Fibroblast of lung (primary cell): ENCODE measurements at regions not wholly inside any gene's neighbourhood (a gene's known extent, or its start where the extent isn't known, plus 50 kb on each side); places are given as distances from the start of the nearest gene placed in this dataset.

Source experiments
- DNase-seq, 2 donors: peaks; one replicate each; pipeline versions ENCODE4 v3.0.0 to v3.0.0-alpha.2; 2010; ENCODE audit warnings: low read depth in 2 of 2
- H2AFZ ChIP-seq: 2 replicates; pipeline ENCODE4 v1.5.1; 2012; ENCODE audit warnings: low read length, control low read depth, inconsistent platforms
- H3K27ac ChIP-seq: 2 replicates; pipeline ENCODE4 v1.5.1; 2011; ENCODE audit warnings: low read length, control low read depth; ENCODE audit not compliant: insufficient read depth
- H3K27me3 ChIP-seq: 2 replicates; pipeline ENCODE4 v1.5.1; 2011; ENCODE audit warnings: mild to moderate bottlenecking, low read length; ENCODE audit not compliant: control insufficient read depth, insufficient read depth
- H3K36me3 ChIP-seq: 2 replicates; pipeline ENCODE4 v1.5.1; 2011; ENCODE audit warnings: low read length; ENCODE audit not compliant: control insufficient read depth, insufficient read depth
- H3K4me1 ChIP-seq: 2 replicates; pipeline ENCODE4 v1.5.1; 2011; ENCODE audit warnings: low read length; ENCODE audit not compliant: control insufficient read depth, insufficient read depth; ENCODE audit errors: extremely low read depth
- H3K4me2 ChIP-seq: 2 replicates; pipeline ENCODE4 v1.5.1; 2011; ENCODE audit warnings: low read length, control low read depth; ENCODE audit not compliant: insufficient read depth; ENCODE audit errors: extremely low read depth
- H3K4me3 ChIP-seq, 4 experiments: fragments of 200-600 bp in 1 of 4; sonication (generic) in 1 of 4; replicated peaks in 1 of 4; 2 replicates each; pipeline ENCODE4 v1.5.1; 2011 to 2016; ENCODE audit warnings: low read length in 4 of 4, low read depth in 3 of 4, mild to moderate bottlenecking in 3 of 4, control low read depth in 2 of 4, inconsistent platforms in 1 of 4, mixed read lengths in 1 of 4; ENCODE audit not compliant: insufficient read depth in 1 of 4; ENCODE audit errors: control extremely low read depth in 1 of 4
- H3K79me2 ChIP-seq: 2 replicates; pipeline ENCODE4 v1.5.1; 2012; ENCODE audit warnings: mild to moderate bottlenecking, low read length, inconsistent platforms; ENCODE audit not compliant: control insufficient read depth, insufficient read depth
- H3K9ac ChIP-seq: 2 replicates; pipeline ENCODE4 v1.5.1; 2011; ENCODE audit warnings: mild to moderate bottlenecking, low read length, control low read depth; ENCODE audit not compliant: insufficient read depth
- H3K9me3 ChIP-seq: 2 replicates; pipeline ENCODE4 v1.5.1; 2012; ENCODE audit warnings: low read depth, low read length; ENCODE audit not compliant: control insufficient read depth, insufficient read depth
- H4K20me1 ChIP-seq: 2 replicates; pipeline ENCODE4 v1.5.1; 2011; ENCODE audit warnings: low read length; ENCODE audit not compliant: control insufficient read depth, insufficient read depth; ENCODE audit errors: extremely low read depth
- EZH2 ChIP-seq: IDR thresholded peaks from 2 replicates; pipeline ENCODE4 v1.5.1; 2012; ENCODE audit warnings: low read length, control low read depth, mild to moderate bottlenecking; ENCODE audit errors: missing control alignments
- TF ChIP-seq, protein P1 (sequence below), 2 donors: IDR thresholded peaks in 1 of 2; conservative IDR thresholded peaks in 1 of 2; 1 replicate in 1 of 2; 2 replicates in 1 of 2; pipeline ENCODE4 v1.5.1; 2011 to 2012; ENCODE audit warnings: low read length in 2 of 2, control low read depth in 1 of 2, inconsistent platforms in 1 of 2, low read depth in 1 of 2, mild to moderate bottlenecking in 1 of 2

DNA sequence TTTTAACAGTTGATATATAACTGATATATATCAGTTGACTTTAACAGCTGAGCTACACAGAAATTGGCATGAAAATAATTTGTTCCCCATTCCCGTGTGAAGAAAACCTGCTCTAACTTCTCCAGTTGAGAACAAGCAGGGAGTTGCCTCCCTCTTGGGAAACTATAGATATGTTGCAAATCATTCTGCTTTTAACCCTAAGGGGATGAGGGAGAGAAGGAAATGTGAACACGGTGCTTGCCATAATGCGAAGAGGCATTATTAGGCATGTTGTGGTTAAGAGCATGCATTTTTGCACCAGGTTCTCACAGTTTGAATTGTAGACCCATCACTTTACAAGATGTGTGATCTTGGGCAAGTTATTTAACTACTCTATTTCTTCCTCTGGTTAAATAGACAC, 453.7 kb downstream of the TENT5A start:
- no peak overlapping the region for H3K9ac ChIP-seq
- H4K20me1 ChIP-seq, result no peaks in the 10 kb centered on the region
- no peak overlapping the region for H3K4me2 ChIP-seq
- no peak for DNase-seq
- H3K9me3 ChIP-seq, result no peaks in the 10 kb centered on the region
- H3K4me3 ChIP-seq, result no peak overlapping the region
- H3K36me3 ChIP-seq, result no peaks in the 10 kb centered on the region
- H3K27me3 ChIP-seq, result no peaks in the 10 kb centered on the region
- no peaks in the 10 kb centered on the region for H3K79me2 ChIP-seq
- no peak for TF ChIP-seq EZH2
- TF ChIP-seq, protein P1, sequence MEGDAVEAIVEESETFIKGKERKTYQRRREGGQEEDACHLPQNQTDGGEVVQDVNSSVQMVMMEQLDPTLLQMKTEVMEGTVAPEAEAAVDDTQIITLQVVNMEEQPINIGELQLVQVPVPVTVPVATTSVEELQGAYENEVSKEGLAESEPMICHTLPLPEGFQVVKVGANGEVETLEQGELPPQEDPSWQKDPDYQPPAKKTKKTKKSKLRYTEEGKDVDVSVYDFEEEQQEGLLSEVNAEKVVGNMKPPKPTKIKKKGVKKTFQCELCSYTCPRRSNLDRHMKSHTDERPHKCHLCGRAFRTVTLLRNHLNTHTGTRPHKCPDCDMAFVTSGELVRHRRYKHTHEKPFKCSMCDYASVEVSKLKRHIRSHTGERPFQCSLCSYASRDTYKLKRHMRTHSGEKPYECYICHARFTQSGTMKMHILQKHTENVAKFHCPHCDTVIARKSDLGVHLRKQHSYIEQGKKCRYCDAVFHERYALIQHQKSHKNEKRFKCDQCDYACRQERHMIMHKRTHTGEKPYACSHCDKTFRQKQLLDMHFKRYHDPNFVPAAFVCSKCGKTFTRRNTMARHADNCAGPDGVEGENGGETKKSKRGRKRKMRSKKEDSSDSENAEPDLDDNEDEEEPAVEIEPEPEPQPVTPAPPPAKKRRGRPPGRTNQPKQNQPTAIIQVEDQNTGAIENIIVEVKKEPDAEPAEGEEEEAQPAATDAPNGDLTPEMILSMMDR (conservative IDR thresholded peaks at IDR 0.05 in 1 of 2, IDR thresholded peaks at IDR 0.05 in 1 of 2; ENCODE audit: low read depth in 1 of 2, low read length in 2 of 2), result no peak
- no peak overlapping the region for H3K27ac ChIP-seq
- no peaks in the 10 kb centered on the region for H3K4me1 ChIP-seq
- no peak overlapping the region for H2AFZ ChIP-seq

DNA sequence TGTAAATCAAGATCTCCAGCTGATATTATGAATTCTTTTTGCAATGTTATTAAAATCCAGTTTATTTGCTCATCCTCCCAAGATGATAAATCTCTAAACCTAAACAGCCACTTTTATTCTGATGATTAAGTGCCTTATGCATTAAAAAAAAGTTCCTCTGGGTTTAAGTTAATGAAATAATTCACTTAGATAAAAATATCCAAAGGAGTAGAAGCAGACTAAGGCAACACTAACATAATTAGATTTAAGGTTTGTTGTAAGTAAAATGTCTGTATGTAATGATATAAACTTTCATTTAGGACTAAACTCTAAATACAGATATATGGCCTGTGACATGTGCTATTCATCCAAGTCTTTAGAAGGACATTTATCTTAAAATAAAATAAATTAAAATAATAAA, 457.2 kb downstream of the TENT5A start:
- TF ChIP-seq EZH2, result no peak
- TF ChIP-seq, protein P1 (conservative IDR thresholded peaks at IDR 0.05 in 1 of 2, IDR thresholded peaks at IDR 0.05 in 1 of 2; ENCODE audit: low read depth in 1 of 2, low read length in 2 of 2), result no peak
- no peaks in the 10 kb centered on the region for H3K4me1 ChIP-seq
- H3K27me3 ChIP-seq, result no peaks in the 10 kb centered on the region
- H3K27ac ChIP-seq, result no peak overlapping the region
- no peak for DNase-seq
- no peak overlapping the region for H3K4me3 ChIP-seq
- H2AFZ ChIP-seq, result no peak overlapping the region
- H3K9ac ChIP-seq, result no peak overlapping the region
- H3K4me2 ChIP-seq, result no peak overlapping the region
- no peaks in the 10 kb centered on the region for H3K36me3 ChIP-seq
- H4K20me1 ChIP-seq, result no peaks in the 10 kb centered on the region
- H3K9me3 ChIP-seq, result no peaks in the 10 kb centered on the region
- no peaks in the 10 kb centered on the region for H3K79me2 ChIP-seq

DNA sequence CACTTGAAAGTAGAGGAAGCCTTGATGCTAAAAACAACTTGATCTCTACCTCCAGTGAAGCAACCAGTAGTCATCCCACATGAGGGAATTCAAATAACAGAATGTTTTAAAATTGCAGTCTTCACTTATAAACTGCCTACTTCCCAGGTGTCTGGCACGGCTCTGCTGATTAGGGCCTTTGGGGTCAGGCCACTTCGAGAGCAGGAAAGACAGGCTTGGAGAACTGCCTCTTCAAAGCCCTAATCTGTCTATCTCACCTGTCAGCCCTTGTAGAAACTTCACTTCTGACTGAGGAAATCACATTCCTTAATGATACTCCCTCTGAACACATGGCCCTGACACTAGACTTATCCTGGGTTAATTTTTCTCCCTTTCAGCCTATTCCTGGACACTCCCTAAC, 458.6 kb downstream of the TENT5A start:
- no peak for TF ChIP-seq EZH2
- TF ChIP-seq, protein P1 (conservative IDR thresholded peaks at IDR 0.05 in 1 of 2, IDR thresholded peaks at IDR 0.05 in 1 of 2; ENCODE audit: low read depth in 1 of 2, low read length in 2 of 2), result no peak
- no peaks in the 10 kb centered on the region for H3K79me2 ChIP-seq

More for the DNA sequence above, 458.6 kb downstream of the TENT5A start:
- Histone ChIP-seq H3K36me3 (no peaks in the 10 kb centered on the region), H3K4me1 (no peaks in the 10 kb centered on the region), H3K4me2 (no peak overlapping the region), H3K9me3 (no peaks in the 10 kb centered on the region), H3K4me3 (no peak overlapping the region), H2AFZ (no peak overlapping the region), H4K20me1 (no peaks in the 10 kb centered on the region), H3K27ac (no peak overlapping the region), H3K27me3 (no peaks in the 10 kb centered on the region), H3K9ac (no peak overlapping the region)
- DNase-seq, result no peak
